ENCODE measurements at regions not wholly inside any gene's neighbourhood (a gene's known extent, or its start where the extent isn't known, plus 50 kb on each side); places are given as distances from the start of the nearest gene placed in this dataset.

DNA sequence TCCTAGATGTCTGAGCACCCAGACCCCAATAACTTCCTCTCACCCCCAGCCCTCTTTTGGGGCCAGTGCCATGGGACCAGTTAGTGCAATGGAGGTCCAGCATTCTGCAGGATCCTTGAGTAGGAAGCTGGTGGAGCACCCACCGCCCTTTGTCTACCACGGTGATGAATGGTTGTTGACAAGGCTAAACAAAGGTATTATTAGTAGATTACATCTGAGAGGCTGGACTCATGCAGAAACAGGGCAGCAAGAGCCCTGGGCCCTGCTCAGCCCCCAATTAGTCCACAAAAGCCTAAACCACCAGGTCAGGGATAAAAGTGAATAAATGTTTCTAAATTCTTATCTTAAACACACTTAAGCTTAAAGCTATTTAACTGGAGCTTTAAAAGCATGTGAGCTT lies 196.5 kb upstream of the TSHZ3 start:
- CTCF ChIA-PET: no interaction called here
- H2AK5ac ChIP-seq (ENCODE audit: low read depth, low read length): no peak overlapping the region
- no peak overlapping the region for H3K23ac ChIP-seq (ENCODE audit: low read depth, low read length)
- H2BK15ac ChIP-seq (ENCODE audit: low read depth, low read length): no peak overlapping the region
- H3K18ac ChIP-seq (ENCODE audit: low read depth, low read length): no peak overlapping the region
- H3K36me3 ChIP-seq (ENCODE audit: control insufficient read depth, insufficient read depth, low read length): no peaks in the 10 kb centered on the region
- H3K4me1 ChIP-seq (ENCODE audit: control insufficient read depth, insufficient read depth, low read length): no peaks in the 10 kb centered on the region
- H4K91ac ChIP-seq (ENCODE audit: insufficient read depth, low read depth, low read length): no peak overlapping the region
- no peak overlapping the region for H3K4ac ChIP-seq (ENCODE audit: low read depth, low read length)
- no peak overlapping the region for H2BK20ac ChIP-seq (ENCODE audit: low read depth, low read length)
- no peak overlapping the region for H3K56ac ChIP-seq (ENCODE audit: extremely low read depth, insufficient read depth, low read length)
- H3K4me2 ChIP-seq (ENCODE audit: low read depth, low read length): no peak overlapping the region
- no peak overlapping the region for H2BK5ac ChIP-seq (ENCODE audit: low read depth, low read length, poor library complexity, severe bottlenecking)
- no peak for DNase-seq
- no peak overlapping the region for H2BK120ac ChIP-seq (ENCODE audit: low read depth, low read length)
- H3K79me1 ChIP-seq (ENCODE audit: low read depth in 1 of 2, low read length in 2 of 2): no peaks in the 10 kb centered on the region
- in situ Hi-C loops (cut with MboI; ENCODE audit: low sequenced_read_pairs) (no loop called here), intact Hi-C loops (cut with micrococcal nuclease) (loop anchor here (5.0 kb wide), 1 partner anchor 193 kb away; no protein-coding TSS in a partner anchor), dilution Hi-C loops (cut with HindIII; ENCODE audit: low sequenced_read_pairs, unreplicated experiment) (no loop called here)
- H4K20me1 ChIP-seq (ENCODE audit: insufficient read depth, low read length): no peaks in the 10 kb centered on the region
- H3K14ac ChIP-seq (replicated peaks; ENCODE audit: low read depth, low read length): no peak overlapping the region
- WGBS, 2 experiments (ENCODE audit: extremely low coverage in 2 of 2, insufficient read length in 1 of 2): no CpG with 5 or more reads among the region's 2 CpGs
- peaks cover 5% of the 10 kb centered on the region; the same call in 1 of the 2 replicates for H3K27me3 ChIP-seq (ENCODE audit: control insufficient read depth, insufficient read depth, low read length)
- no peak overlapping the region for H2AFZ ChIP-seq (replicated peaks; ENCODE audit: low read length, poor library complexity)
- no TSS peak for BruUV-seq (replicated peaks)
- H3K9me3 ChIP-seq (ENCODE audit: control insufficient read depth, insufficient read depth, low read length): no peaks in the 10 kb centered on the region
- POLR2A ChIA-PET (ENCODE audit: unreplicated experiment): no interaction called here
- TF ChIP-seq RFX5 (IDR thresholded peaks at IDR 0.05; ENCODE audit: low read depth, low read length) (no peak), CEBPB (IDR thresholded peaks at IDR 0.05; ENCODE audit: low read depth, low read length) (no peak), BHLHE40 (IDR thresholded peaks at IDR 0.05; ENCODE audit: low read depth, low read length) (no peak), NFE2L2 (IDR thresholded peaks at IDR 0.05; ENCODE audit: low read depth, low read length) (no peak), SMC3 (IDR thresholded peaks at IDR 0.05; ENCODE audit: low read depth, low read length) (no peak), CHD1 (IDR thresholded peaks at IDR 0.05; ENCODE audit: low read depth, low read length) (no peak), MAFK (IDR thresholded peaks at IDR 0.05; ENCODE audit: low read depth, low read length) (no peak), MXI1 (IDR thresholded peaks at IDR 0.05; ENCODE audit: borderline replicate concordance, low read depth, low read length) (no peak), FOS (IDR thresholded peaks at IDR 0.05; ENCODE audit: low read depth, low read length) (no peak), POLR2A (IDR thresholded peaks at IDR 0.05; ENCODE audit: low read depth, low read length) (no peak), MAZ (IDR thresholded peaks at IDR 0.05; ENCODE audit: borderline replicate concordance, low read depth, low read length) (no peak), RAD21 (IDR thresholded peaks at IDR 0.05; ENCODE audit: low read length) (no peak), RCOR1 (IDR thresholded peaks at IDR 0.05; ENCODE audit: insufficient replicate concordance, low read length) (no peak)
- TF ChIP-seq, protein P1, sequence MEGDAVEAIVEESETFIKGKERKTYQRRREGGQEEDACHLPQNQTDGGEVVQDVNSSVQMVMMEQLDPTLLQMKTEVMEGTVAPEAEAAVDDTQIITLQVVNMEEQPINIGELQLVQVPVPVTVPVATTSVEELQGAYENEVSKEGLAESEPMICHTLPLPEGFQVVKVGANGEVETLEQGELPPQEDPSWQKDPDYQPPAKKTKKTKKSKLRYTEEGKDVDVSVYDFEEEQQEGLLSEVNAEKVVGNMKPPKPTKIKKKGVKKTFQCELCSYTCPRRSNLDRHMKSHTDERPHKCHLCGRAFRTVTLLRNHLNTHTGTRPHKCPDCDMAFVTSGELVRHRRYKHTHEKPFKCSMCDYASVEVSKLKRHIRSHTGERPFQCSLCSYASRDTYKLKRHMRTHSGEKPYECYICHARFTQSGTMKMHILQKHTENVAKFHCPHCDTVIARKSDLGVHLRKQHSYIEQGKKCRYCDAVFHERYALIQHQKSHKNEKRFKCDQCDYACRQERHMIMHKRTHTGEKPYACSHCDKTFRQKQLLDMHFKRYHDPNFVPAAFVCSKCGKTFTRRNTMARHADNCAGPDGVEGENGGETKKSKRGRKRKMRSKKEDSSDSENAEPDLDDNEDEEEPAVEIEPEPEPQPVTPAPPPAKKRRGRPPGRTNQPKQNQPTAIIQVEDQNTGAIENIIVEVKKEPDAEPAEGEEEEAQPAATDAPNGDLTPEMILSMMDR (conservative IDR thresholded peaks at IDR 0.05; ENCODE audit: low read depth, low read length): no peak
- TF ChIP-seq, protein P2, sequence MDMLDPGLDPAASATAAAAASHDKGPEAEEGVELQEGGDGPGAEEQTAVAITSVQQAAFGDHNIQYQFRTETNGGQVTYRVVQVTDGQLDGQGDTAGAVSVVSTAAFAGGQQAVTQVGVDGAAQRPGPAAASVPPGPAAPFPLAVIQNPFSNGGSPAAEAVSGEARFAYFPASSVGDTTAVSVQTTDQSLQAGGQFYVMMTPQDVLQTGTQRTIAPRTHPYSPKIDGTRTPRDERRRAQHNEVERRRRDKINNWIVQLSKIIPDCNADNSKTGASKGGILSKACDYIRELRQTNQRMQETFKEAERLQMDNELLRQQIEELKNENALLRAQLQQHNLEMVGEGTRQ (IDR thresholded peaks at IDR 0.05; ENCODE audit: low read depth, low read length): no peak
- TF ChIP-seq, protein P3, sequence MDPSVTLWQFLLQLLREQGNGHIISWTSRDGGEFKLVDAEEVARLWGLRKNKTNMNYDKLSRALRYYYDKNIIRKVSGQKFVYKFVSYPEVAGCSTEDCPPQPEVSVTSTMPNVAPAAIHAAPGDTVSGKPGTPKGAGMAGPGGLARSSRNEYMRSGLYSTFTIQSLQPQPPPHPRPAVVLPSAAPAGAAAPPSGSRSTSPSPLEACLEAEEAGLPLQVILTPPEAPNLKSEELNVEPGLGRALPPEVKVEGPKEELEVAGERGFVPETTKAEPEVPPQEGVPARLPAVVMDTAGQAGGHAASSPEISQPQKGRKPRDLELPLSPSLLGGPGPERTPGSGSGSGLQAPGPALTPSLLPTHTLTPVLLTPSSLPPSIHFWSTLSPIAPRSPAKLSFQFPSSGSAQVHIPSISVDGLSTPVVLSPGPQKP (IDR thresholded peaks at IDR 0.05; ENCODE audit: borderline replicate concordance, low read depth, low read length): no peak
- H4K8ac ChIP-seq (ENCODE audit: low read depth in 2 of 2, low read length in 2 of 2): no peak overlapping the region
- H3K4me3 ChIP-seq (ENCODE audit: insufficient read depth, low read depth, low read length): no peak overlapping the region
- no peak overlapping the region for H4K5ac ChIP-seq (ENCODE audit: low read depth, low read length)
- H3K27ac ChIP-seq (ENCODE audit: insufficient read depth, low read length): no peak overlapping the region
- ATAC-seq (ENCODE audit: low read depth): no peak
- no peaks in the 10 kb centered on the region for H3K9me1 ChIP-seq (ENCODE audit: insufficient read depth, low read length)
- H3K9ac ChIP-seq (ENCODE audit: low read depth, low read length): no peak overlapping the region
- no peak overlapping the region for H2AK9ac ChIP-seq (replicated peaks; ENCODE audit: low read depth, low read length, poor library complexity)

Measured in IMR-90 (cell line).